Immature natural killer cell (primary cell): ENCODE measurements at regions not wholly inside any gene's neighbourhood (a gene's known extent, or its start where the extent isn't known, plus 50 kb on each side); places are given as distances from the start of the nearest gene placed in this dataset.
A peak's percentile ranks its signal among the peaks of the same experiment; 100 is the strongest.
"Not testable (repeated sequence)": the region's sequence is repeated elsewhere in the genome, so short reads cannot be mapped to it uniquely, and the experiment has no call there.

Experiments used
- DNase-seq, 3 donors: peaks; one replicate each; pipeline ENCODE4 v3.0.0; 2022; ENCODE audit warnings: mixed read lengths in 1 of 3
- H3K27ac Mint-ChIP-seq, 6 donors: one replicate each; pipeline ENCODE4 v1.8.0; 2020; ENCODE audit warnings: mixed read lengths in 6 of 6, mild to moderate bottlenecking in 5 of 6, inconsistent platforms in 4 of 6, moderate library complexity in 3 of 6
- H3K27me3 Mint-ChIP-seq, 3 donors: one replicate each; pipeline ENCODE4 v1.8.0; 2020 to 2021; ENCODE audit warnings: low read depth in 3 of 3, mild to moderate bottlenecking in 3 of 3, mixed read lengths in 3 of 3, moderate library complexity in 3 of 3, inconsistent platforms in 1 of 3
- H3K36me3 Mint-ChIP-seq, 3 donors: one replicate each; pipeline ENCODE4 v1.8.0; 2020; ENCODE audit warnings: mixed read lengths in 3 of 3, inconsistent platforms in 2 of 3, mild to moderate bottlenecking in 2 of 3
- H3K4me1 Mint-ChIP-seq, 2 donors: one replicate each; pipeline ENCODE4 v1.8.0; 2020; ENCODE audit warnings: inconsistent platforms in 2 of 2, mild to moderate bottlenecking in 2 of 2, mixed read lengths in 2 of 2, moderate library complexity in 1 of 2
- H3K4me3 Mint-ChIP-seq, 5 donors: one replicate each; pipeline ENCODE4 v1.8.0; 2020; ENCODE audit warnings: mild to moderate bottlenecking in 5 of 5, mixed read lengths in 5 of 5, inconsistent platforms in 3 of 5, moderate library complexity in 3 of 5
- H3K9me3 Mint-ChIP-seq, 6 donors: one replicate each; pipeline ENCODE4 v1.8.0; 2020; ENCODE audit warnings: mild to moderate bottlenecking in 6 of 6, mixed read lengths in 6 of 6, inconsistent platforms in 4 of 6, moderate library complexity in 3 of 6

DNA sequence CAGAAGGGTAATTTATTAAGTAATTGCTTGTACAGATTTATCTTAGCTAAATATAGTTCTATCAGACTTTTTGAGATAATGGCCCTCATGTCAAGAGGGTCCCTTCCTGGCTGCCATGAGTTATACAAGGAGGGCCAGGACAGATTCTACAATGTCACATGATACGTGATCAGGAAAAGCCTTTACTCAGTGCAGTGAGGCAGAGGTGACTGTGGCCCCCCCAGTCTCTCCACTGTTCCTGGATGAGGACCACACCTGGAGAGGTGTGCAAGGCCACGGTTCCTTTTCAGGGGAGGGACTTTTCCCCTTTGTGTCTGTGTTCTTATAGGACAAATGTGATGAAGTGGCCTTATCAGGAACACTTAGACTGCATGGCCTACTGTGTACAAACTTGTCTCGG lies 54.3 kb upstream of the LRCH1 start:
- Mint-ChIP-seq H3K36me3 (no peaks in the 10 kb centered on the region), H3K4me3 (no peak overlapping the region), H3K27ac (no peak overlapping the region), H3K9me3 (no peaks in the 10 kb centered on the region), H3K27me3 (peaks cover 0 to 6% (median 2%) of the 10 kb centered on the region in 3 donors), H3K4me1 (no peaks in the 10 kb centered on the region)
- no peak for DNase-seq

DNA sequence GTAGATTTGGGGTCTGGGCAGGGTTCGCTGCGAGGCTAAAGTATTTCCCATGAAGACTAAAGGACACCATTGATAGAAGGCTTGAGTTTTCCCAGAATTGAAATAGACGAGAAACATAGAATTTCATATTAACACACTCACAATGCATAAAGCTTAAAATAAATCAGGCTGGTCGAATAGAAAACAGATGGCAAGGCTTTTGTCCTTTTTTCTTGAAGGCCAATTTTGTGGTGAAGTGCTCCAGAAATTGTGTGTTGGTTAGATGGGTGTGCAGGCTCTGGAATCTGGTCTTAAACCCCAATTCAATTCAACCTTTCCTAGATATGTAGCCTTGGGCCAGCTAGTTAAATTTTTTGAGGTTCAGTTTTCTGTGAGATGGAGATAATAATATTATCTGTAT lies 56.9 kb upstream of the LRCH1 start:
- Mint-ChIP-seq H3K4me3 (no peak overlapping the region), H3K27ac (no peak overlapping the region), H3K4me1 (no peaks in the 10 kb centered on the region), H3K27me3 (peaks cover 0 to 3% (median 2%) of the 10 kb centered on the region in 3 donors), H3K36me3 (no peaks in the 10 kb centered on the region), H3K9me3 (no peaks in the 10 kb centered on the region)
- no peak for DNase-seq

DNA sequence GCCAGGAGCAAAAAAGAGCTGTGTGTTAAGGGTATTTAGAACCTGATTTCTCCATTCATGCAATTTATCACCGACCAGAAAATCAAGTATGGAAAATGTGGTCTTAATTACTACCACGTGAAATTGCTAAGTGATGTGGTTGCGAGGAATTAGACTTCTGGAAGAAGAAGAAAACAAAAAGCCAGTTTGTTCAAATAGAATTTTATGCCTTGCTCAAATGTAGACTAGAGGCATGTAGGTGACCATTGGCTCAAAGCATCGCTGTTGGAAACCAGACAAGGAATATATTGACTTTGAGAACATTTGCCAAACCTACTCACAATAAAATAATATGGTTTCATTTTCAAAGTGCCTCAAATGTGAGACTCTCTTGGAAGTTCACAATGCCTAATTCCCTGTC lies 57.3 kb upstream of the LRCH1 start:
- no peak overlapping the region for H3K27ac Mint-ChIP-seq
- peaks cover 0 to 3% (median 2%) of the 10 kb centered on the region in 3 donors for H3K27me3 Mint-ChIP-seq
- no peaks in the 10 kb centered on the region for H3K36me3 Mint-ChIP-seq
- no peak overlapping the region for H3K4me3 Mint-ChIP-seq
- no peak for DNase-seq
- no peaks in the 10 kb centered on the region for H3K4me1 Mint-ChIP-seq
- H3K9me3 Mint-ChIP-seq, result no peaks in the 10 kb centered on the region

DNA sequence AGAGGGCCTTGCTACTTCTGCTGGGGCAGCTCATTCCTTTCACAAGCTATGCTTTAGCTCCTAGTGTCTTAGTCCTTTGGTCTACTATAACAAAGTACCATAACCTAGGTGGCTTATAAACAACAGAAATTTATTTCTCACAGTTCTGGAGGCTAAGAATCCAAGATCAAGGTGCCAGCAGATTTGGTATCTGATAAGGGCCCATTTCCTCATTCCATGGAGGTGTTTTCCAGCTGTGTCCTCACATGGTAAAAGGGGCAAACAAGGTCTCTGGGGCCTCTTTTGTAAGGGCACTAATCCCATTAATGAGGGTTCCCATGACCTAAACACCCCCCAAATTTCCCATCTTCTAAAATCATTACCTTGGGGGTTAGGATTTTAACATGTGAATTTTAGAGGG lies 57.9 kb upstream of the LRCH1 start:
- Mint-ChIP-seq H3K4me1 (no peaks in the 10 kb centered on the region), H3K27me3 (peaks cover 0 to 4% (median 3%) of the 10 kb centered on the region in 3 donors), H3K9me3 (no peaks in the 10 kb centered on the region), H3K27ac (no peak overlapping the region), H3K36me3 (no peaks in the 10 kb centered on the region), H3K4me3 (no peak overlapping the region)
- no peak for DNase-seq

DNA sequence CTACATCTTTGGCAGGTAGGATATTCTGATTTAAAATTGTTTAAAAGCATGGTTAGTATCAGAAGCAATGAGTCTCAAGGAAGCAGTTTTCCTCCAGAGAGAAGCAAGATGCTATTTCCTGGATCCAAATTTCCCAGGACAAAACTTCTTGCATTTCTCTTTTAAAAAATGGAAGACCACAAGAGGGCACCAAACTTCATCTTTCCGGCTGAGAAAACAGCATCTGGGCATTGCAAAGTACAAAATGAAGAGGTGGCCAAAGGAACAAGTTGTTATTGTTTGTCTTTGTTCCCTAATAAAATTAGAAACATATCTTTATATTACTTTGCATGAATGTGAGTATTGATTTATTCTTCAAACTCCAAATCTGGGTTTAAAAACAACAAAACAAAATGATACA lies 60.0 kb upstream of the LRCH1 start:
- peaks cover 3 to 9% (median 4%) of the 10 kb centered on the region in 3 donors for H3K27me3 Mint-ChIP-seq
- no peaks in the 10 kb centered on the region for H3K36me3 Mint-ChIP-seq
- no peak overlapping the region for H3K27ac Mint-ChIP-seq
- H3K9me3 Mint-ChIP-seq, result no peaks in the 10 kb centered on the region
- H3K4me3 Mint-ChIP-seq, result no peak overlapping the region
- H3K4me1 Mint-ChIP-seq, result no peaks in the 10 kb centered on the region
- DNase-seq, result peak; percentile 24 to 39 (median 35)

DNA sequence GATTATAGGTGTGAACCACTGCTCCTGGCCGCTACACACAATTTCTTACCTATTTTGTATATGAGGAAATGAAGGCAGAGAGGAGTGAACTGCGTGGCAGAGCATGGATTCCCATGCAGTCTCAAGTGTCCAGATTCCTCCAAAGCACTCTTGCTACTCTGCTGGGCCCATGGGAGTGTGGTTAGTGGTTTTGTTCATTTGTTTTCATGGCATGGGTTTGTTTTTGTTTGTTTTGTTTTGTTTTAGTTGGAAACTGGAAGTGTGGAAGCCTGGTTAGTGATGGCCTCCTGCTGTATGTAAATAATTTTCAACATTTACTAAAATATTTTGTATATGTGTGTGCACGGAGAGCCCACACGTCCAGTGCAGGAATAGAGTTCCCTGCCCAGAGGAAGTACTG lies 61.3 kb upstream of the LRCH1 start:
- H3K4me3 Mint-ChIP-seq, result no peak overlapping the region

DNA sequence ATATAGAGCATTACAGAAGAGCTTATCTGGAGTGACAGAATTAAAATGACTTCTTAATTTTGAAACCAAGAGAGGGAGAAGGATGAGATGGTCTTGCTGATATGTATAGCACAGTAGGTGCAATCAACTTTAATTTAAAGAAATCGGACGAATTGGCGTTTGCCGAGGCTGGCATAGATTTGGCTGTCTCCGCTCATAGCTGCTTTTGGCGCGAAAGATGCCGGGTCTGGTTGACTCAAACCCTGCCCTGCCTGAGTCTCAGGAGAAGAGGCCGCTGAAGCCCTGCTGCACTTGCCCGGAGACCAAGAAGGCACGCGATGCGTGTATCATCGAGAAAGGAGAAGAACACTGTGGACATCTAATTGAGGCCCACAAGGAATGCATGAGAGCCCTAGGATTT lies 62.3 kb upstream of the LRCH1 start:
- peaks cover 2 to 13% (median 7%) of the 10 kb centered on the region in 3 donors for H3K27me3 Mint-ChIP-seq
- H3K4me3 Mint-ChIP-seq, H3K4me1 Mint-ChIP-seq, H3K36me3 Mint-ChIP-seq, DNase-seq, H3K9me3 Mint-ChIP-seq, H3K27ac Mint-ChIP-seq: not testable (repeated sequence)

More for the DNA sequence above, 61.3 kb upstream of the LRCH1 start:
- Mint-ChIP-seq H3K27ac (no peak overlapping the region), H3K36me3 (no peaks in the 10 kb centered on the region), H3K9me3 (peaks cover 0 to 2% (median 0%) of the 10 kb centered on the region in 6 donors), H3K27me3 (peaks cover 2 to 13% (median 7%) of the 10 kb centered on the region in 3 donors), H3K4me1 (no peaks in the 10 kb centered on the region)
- DNase-seq, result no peak

DNA sequence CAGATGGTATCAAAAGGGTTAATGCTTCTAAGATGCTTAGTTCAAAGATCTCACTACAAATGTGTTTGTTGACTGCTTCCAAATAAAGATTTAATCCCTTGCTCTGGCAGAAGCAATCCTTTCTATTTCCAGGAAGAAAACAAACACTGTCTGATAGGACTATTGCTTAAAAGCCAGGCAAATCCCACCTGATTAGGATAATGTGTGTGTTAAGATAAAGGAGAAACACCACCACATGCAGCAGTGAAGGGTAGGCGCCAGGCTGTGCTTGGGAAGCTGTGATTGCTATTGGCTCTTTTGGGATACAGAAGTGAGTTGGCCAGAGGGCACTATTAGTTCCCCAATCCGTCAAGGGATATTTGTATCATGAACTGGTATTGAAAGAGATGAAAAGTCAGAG lies 62.8 kb upstream of the LRCH1 start:
- Mint-ChIP-seq H3K36me3 (peaks cover 0 to 5% (median 0%) of the 10 kb centered on the region in 3 donors), H3K4me3 (no peak overlapping the region), H3K27me3 (peaks cover 2 to 13% (median 7%) of the 10 kb centered on the region in 3 donors), H3K4me1 (no peaks in the 10 kb centered on the region), H3K27ac (no peak overlapping the region), H3K9me3 (peaks cover 0 to 15% (median 8%) of the 10 kb centered on the region in 6 donors)
- no peak for DNase-seq

DNA sequence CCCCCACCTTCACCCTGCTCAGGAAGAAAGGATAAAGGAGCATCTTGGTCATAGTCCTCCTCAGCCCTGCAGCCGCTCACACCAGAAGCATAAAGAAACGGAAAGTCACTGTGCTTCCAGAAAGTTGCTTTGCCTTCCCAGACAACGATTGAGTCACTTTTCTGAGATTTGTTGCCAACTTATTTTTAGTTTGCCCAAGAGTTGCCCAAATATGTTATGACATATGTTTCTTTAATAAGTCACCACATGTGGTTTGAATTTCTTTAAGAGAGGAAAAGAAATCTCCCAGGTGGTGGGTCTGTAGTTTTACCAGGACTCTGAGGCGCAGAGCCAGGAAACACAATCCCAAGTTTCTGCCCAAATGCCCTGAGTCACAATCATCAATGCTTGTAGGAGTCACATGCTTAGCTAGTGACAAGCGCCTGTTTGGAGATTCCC lies 63.4 kb upstream of the LRCH1 start:
- Mint-ChIP-seq H3K4me1 (no peaks in the 10 kb centered on the region), H3K27ac (no peak overlapping the region), H3K4me3 (no peak overlapping the region), H3K27me3 (peaks cover 5 to 13% (median 7%) of the 10 kb centered on the region in 3 donors), H3K9me3 (peaks cover 3 to 20% (median 13%) of the 10 kb centered on the region in 6 donors), H3K36me3 (peaks cover 0 to 6% (median 0%) of the 10 kb centered on the region in 3 donors)
- DNase-seq, result no peak

DNA sequence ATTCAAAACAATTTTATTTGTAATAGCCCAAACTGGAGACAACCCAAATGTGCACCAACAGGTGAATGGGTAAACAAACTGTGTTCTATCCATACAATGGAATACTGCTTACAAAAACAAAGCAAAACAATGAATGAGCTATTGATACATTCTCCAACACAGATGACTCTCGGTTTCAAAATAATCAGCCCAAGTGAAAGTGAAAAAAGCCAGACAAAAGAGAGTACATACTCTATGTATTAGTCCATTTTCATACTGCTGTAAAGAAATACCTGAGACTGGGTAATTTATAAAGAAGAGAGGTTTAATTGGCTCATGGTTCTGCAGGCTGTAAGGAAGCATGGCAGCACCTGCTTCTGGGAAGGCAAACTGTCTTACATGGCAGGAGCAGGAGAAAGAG lies 65.2 kb upstream of the LRCH1 start:
- Mint-ChIP-seq H3K36me3 (peaks cover 0 to 8% (median 5%) of the 10 kb centered on the region in 3 donors), H3K9me3 (peaks cover 5 to 37% (median 21%) of the 10 kb centered on the region in 6 donors), H3K27me3 (peaks cover 7 to 16% (median 10%) of the 10 kb centered on the region in 3 donors), H3K27ac (no peak overlapping the region), H3K4me1 (no peaks in the 10 kb centered on the region), H3K4me3 (no peak overlapping the region)
- no peak for DNase-seq

DNA sequence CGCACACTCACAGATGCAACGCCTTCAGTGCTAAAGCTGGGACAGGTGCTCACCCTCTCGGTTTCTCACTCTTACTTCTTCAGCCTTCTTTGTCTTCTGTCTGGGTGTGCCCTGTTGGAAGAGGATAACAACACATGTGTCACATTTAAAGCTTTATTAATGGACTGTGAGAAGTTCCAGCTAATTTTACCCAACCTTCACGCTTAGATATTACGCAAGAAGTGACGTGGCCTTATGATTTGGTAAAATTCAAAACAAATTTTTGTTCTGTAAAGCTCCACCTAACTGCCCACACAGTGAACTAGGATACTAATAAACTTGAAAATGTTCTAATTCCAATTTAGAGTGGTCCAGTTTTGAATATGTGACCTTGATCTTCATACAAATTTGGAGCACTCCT lies 66.7 kb upstream of the LRCH1 start:
- Mint-ChIP-seq H3K36me3 (peaks cover 0 to 8% (median 5%) of the 10 kb centered on the region in 3 donors), H3K27ac (no peak overlapping the region), H3K4me3 (no peak overlapping the region), H3K27me3 (peaks cover 8 to 16% (median 10%) of the 10 kb centered on the region in 3 donors), H3K9me3 (peaks cover 5 to 40% (median 23%) of the 10 kb centered on the region in 6 donors), H3K4me1 (no peaks in the 10 kb centered on the region)
- DNase-seq, result no peak

DNA sequence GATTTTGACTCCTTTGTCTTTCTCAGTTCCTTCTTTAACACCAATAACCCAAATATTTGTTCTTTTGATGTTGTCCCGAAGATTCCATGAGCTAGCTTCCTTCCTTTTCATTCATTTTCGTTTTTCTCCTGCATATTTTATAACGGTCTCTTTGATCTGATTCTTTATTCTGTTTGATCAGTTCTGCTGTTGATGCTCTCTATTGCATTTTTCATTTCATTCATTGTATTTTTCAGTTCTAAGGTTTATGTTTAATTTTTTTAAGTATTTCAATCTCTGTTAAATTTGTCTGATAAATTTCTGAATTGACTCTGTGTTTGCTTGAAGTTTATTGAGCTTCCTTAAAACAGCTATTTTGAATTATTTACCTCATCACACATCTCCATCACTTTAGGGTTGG lies 68.4 kb upstream of the LRCH1 start:
- Mint-ChIP-seq H3K27ac (no peak overlapping the region), H3K36me3 (peaks cover 0 to 8% (median 5%) of the 10 kb centered on the region in 3 donors), H3K27me3 (peaks cover 9 to 10% (median 9%) of the 10 kb centered on the region in 3 donors), H3K9me3 (peaks cover 5 to 40% (median 23%) of the 10 kb centered on the region in 6 donors), H3K4me3 (no peak overlapping the region), H3K4me1 (no peaks in the 10 kb centered on the region)
- no peak for DNase-seq

DNA sequence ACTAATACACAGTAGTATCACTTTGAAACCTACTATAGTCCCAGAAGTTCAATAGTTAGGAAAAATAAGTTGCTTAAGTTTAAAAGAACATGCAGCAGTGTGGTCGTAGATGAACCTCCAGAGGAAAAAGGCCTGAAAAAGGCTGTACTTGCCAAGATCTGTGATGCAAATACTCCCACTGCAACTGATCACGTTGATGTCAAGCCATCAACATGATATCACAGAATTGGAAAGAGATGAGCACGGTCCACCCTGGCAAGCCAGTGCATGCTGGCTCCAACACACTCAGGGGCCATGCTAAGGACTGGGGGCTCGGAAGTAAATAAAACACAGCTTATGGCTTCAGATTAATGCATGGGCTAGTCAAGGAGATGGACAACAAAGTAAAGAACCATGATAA lies 71.8 kb upstream of the LRCH1 start:
- Mint-ChIP-seq H3K36me3 (peaks cover 0 to 5% (median 5%) of the 10 kb centered on the region in 3 donors), H3K27me3 (peaks cover 6 to 7% (median 6%) of the 10 kb centered on the region in 3 donors), H3K4me3 (no peak overlapping the region), H3K27ac (no peak overlapping the region), H3K9me3 (peaks cover 4 to 36% (median 20%) of the 10 kb centered on the region in 6 donors), H3K4me1 (no peaks in the 10 kb centered on the region)
- DNase-seq, result no peak

DNA sequence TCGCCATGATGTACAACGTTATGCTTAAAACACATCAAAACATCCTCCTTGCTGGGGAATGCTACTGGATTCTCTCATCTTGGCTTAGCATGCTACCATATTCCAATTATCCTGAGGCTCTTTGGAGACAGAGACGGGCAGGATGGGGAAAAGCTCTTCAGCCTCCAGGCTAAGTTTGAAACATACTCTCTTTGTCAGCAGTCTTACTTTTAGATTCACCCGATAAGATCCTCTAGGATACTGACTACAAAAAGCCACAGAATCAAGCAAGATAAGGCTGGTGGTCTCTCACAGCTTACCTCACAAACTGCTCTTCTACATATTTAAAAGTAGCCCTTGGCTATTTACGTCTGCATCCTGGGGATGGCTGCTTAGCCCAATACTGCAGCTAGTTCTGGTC lies 72.8 kb upstream of the LRCH1 start:
- no peaks in the 10 kb centered on the region for H3K4me1 Mint-ChIP-seq
- H3K4me3 Mint-ChIP-seq, result no peak overlapping the region
- H3K27ac Mint-ChIP-seq, result no peak overlapping the region
- DNase-seq, result no peak
- peaks cover 0 to 5% (median 4%) of the 10 kb centered on the region in 3 donors for H3K36me3 Mint-ChIP-seq
- peaks cover 6 to 7% (median 6%) of the 10 kb centered on the region in 3 donors for H3K27me3 Mint-ChIP-seq
- H3K9me3 Mint-ChIP-seq, result peaks cover 0 to 26% (median 15%) of the 10 kb centered on the region in 6 donors

DNA sequence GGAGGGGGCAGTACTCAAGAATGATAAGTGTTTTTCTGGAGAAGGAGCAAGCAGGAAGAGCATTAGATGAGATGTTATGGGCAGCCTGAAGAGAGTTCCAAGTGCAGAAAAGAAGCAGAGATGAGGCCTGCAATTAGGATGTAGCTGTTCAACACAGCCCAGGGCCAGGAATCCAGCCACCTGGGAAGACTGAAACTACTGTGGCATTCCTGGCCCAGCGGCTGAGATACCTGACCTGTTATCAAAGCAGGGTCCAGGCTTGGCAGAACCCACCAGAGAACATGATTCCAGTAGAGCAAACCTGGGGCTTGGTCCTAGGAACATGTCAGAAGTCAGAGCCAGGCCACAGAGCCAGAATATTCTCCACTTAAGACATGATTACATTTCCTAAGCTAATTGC lies 73.3 kb upstream of the LRCH1 start:
- no peak overlapping the region for H3K4me3 Mint-ChIP-seq
- peaks cover 0 to 5% (median 3%) of the 10 kb centered on the region in 3 donors for H3K36me3 Mint-ChIP-seq
- no peak for DNase-seq
- H3K27ac Mint-ChIP-seq, result no peak overlapping the region
- H3K9me3 Mint-ChIP-seq, result peaks cover 0 to 21% (median 10%) of the 10 kb centered on the region in 6 donors
- H3K27me3 Mint-ChIP-seq, result peaks cover 5 to 6% (median 6%) of the 10 kb centered on the region in 3 donors
- no peaks in the 10 kb centered on the region for H3K4me1 Mint-ChIP-seq
